Osteoblast (primary cell): ENCODE measurements at regions not wholly inside any gene's neighbourhood (a gene's known extent, or its start where the extent isn't known, plus 50 kb on each side); places are given as distances from the start of the nearest gene placed in this dataset.

Experiments used
- DNase-seq: peaks from one replicate; pipeline ENCODE4 v3.0.0; 2011; ENCODE audit warnings: low spot score, mixed read lengths; ENCODE audit not compliant: insufficient read length; ENCODE audit errors: missing footprints
- H2AFZ ChIP-seq: 2 replicates; pipeline ENCODE4 v1.6.0; 2011; ENCODE audit warnings: mild to moderate bottlenecking, low read length
- H3K27ac ChIP-seq: 2 replicates; pipeline ENCODE4 v1.5.1; 2011; ENCODE audit warnings: mild to moderate bottlenecking, low read depth, low read length, moderate library complexity
- H3K27me3 ChIP-seq: 2 replicates; pipeline ENCODE4 v1.6.0; 2012; ENCODE audit warnings: mild to moderate bottlenecking, control low read depth, inconsistent platforms, low read length, moderate library complexity; ENCODE audit not compliant: insufficient read depth
- H3K36me3 ChIP-seq: 2 replicates; pipeline ENCODE4 v1.5.1; 2011; ENCODE audit warnings: mild to moderate bottlenecking, low read length, control low read depth, moderate library complexity; ENCODE audit not compliant: insufficient read depth
- H3K4me1 ChIP-seq: 2 replicates; pipeline ENCODE4 v1.5.1; 2011; ENCODE audit warnings: mild to moderate bottlenecking, low read length, control low read depth, moderate library complexity; ENCODE audit not compliant: insufficient read depth
- H3K4me2 ChIP-seq: 2 replicates; pipeline ENCODE4 v1.6.0; 2011; ENCODE audit warnings: mild to moderate bottlenecking, low read length; ENCODE audit not compliant: insufficient read depth
- H3K4me3 ChIP-seq: fragments of 200-600 bp; sonication (generic); 3 replicates; pipeline ENCODE4 v1.5.1; 2012; ENCODE audit warnings: mild to moderate bottlenecking, low read length, inconsistent platforms; ENCODE audit not compliant: insufficient read depth
- H3K79me2 ChIP-seq: 2 replicates; pipeline ENCODE4 v1.6.0; 2012; ENCODE audit warnings: mild to moderate bottlenecking, low read length, control low read depth, inconsistent platforms; ENCODE audit not compliant: insufficient read depth
- H3K9me3 ChIP-seq: 2 replicates; pipeline ENCODE4 v1.5.1; 2011; ENCODE audit warnings: low read depth, low read length, control low read depth
- H4K20me1 ChIP-seq: 2 replicates; pipeline ENCODE4 v1.6.0; 2012; ENCODE audit warnings: mild to moderate bottlenecking, low read length, control low read depth; ENCODE audit not compliant: insufficient read depth
- TF ChIP-seq, protein P1 (sequence below): IDR thresholded peaks from 2 replicates; pipeline ENCODE4 v1.5.1; 2011; ENCODE audit warnings: mild to moderate bottlenecking, low read depth, low read length, moderate library complexity; ENCODE audit errors: extremely low read depth

DNA sequence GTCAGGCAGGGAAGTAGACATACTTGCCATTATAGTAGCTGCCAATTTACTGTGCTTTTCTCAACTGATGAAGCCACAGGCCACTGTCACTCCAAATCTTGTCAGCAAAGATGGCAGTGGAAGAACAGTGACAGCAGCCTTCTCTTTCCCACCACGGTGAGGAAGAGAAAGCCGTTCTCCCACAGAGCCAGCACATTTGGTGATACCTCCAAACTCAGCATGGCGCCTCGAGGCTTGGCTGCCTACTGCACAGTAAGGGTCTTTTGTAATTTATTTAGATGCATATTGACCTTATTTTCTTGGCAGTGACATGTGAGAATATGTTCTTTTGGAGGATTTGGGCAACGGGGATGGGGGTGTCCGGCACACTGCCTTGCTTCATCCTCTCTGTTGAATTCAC, 117.2 kb upstream of the CDH20 start:
- H3K4me1 ChIP-seq: no peaks in the 10 kb centered on the region
- H3K4me3 ChIP-seq: no peak overlapping the region
- TF ChIP-seq, protein P1, sequence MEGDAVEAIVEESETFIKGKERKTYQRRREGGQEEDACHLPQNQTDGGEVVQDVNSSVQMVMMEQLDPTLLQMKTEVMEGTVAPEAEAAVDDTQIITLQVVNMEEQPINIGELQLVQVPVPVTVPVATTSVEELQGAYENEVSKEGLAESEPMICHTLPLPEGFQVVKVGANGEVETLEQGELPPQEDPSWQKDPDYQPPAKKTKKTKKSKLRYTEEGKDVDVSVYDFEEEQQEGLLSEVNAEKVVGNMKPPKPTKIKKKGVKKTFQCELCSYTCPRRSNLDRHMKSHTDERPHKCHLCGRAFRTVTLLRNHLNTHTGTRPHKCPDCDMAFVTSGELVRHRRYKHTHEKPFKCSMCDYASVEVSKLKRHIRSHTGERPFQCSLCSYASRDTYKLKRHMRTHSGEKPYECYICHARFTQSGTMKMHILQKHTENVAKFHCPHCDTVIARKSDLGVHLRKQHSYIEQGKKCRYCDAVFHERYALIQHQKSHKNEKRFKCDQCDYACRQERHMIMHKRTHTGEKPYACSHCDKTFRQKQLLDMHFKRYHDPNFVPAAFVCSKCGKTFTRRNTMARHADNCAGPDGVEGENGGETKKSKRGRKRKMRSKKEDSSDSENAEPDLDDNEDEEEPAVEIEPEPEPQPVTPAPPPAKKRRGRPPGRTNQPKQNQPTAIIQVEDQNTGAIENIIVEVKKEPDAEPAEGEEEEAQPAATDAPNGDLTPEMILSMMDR: no peak
- no peaks in the 10 kb centered on the region for H3K27me3 ChIP-seq
- H2AFZ ChIP-seq: no peak overlapping the region
- no peaks in the 10 kb centered on the region for H3K36me3 ChIP-seq
- no peak overlapping the region for H3K27ac ChIP-seq
- no peaks in the 10 kb centered on the region for H4K20me1 ChIP-seq
- no peak overlapping the region for H3K4me2 ChIP-seq
- H3K9me3 ChIP-seq: peaks cover 3% of the 10 kb centered on the region
- DNase-seq: no peak
- no peaks in the 10 kb centered on the region for H3K79me2 ChIP-seq

DNA sequence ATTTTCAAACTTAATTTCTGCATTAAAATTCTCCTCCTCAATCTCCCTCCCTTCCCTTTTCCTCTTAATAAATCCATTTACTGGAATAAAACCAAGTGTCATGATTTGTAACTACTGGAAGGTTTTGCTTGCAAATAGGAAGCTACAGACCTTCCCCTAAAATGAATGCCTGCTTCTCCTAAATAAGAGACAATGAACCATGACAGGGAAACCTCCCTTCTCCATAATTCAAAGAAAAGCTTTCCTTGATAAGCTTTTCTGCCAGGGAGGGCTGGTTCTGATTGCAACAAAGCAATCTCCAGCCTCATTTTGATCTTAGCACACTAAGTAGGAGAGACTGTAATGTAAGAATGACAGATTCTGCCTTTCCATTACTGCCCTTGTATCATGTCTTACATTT, 111.0 kb upstream of the CDH20 start:
- H2AFZ ChIP-seq: no peak overlapping the region
- TF ChIP-seq, protein P1: no peak
- no peaks in the 10 kb centered on the region for H3K79me2 ChIP-seq
- peaks cover 2% of the 10 kb centered on the region for H3K9me3 ChIP-seq
- no peaks in the 10 kb centered on the region for H4K20me1 ChIP-seq
- no peaks in the 10 kb centered on the region for H3K36me3 ChIP-seq
- no peaks in the 10 kb centered on the region for H3K4me1 ChIP-seq
- no peak for DNase-seq
- no peak overlapping the region for H3K4me2 ChIP-seq
- H3K27me3 ChIP-seq: no peaks in the 10 kb centered on the region
- H3K4me3 ChIP-seq: no peak overlapping the region
- no peak overlapping the region for H3K27ac ChIP-seq

DNA sequence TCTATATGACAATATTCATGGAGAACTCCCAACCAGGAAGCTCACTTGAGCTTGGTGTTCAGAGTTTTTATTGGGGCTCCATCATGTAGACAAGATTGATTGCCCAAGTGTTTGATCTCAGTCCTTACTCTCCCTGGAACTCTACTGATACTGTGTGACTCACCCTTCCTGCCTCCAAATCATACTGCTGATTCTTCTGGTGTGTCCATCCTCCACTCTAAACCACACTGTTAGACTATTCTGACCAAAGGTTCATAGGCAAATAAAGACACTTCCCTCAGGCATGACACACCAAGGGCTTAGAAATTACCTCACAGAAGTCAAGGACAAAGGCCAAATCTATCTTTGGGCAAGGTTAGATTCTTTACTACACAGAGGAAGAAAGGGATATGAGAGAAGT, 107.9 kb upstream of the CDH20 start:
- no peaks in the 10 kb centered on the region for H3K79me2 ChIP-seq
- H2AFZ ChIP-seq: no peak overlapping the region
- peaks cover 2% of the 10 kb centered on the region for H3K9me3 ChIP-seq
- H4K20me1 ChIP-seq: no peaks in the 10 kb centered on the region
- no peak overlapping the region for H3K27ac ChIP-seq
- no peaks in the 10 kb centered on the region for H3K27me3 ChIP-seq
- DNase-seq: no peak
- no peak overlapping the region for H3K4me3 ChIP-seq
- no peaks in the 10 kb centered on the region for H3K4me1 ChIP-seq
- H3K4me2 ChIP-seq: no peak overlapping the region
- TF ChIP-seq, protein P1: no peak
- H3K36me3 ChIP-seq: no peaks in the 10 kb centered on the region

DNA sequence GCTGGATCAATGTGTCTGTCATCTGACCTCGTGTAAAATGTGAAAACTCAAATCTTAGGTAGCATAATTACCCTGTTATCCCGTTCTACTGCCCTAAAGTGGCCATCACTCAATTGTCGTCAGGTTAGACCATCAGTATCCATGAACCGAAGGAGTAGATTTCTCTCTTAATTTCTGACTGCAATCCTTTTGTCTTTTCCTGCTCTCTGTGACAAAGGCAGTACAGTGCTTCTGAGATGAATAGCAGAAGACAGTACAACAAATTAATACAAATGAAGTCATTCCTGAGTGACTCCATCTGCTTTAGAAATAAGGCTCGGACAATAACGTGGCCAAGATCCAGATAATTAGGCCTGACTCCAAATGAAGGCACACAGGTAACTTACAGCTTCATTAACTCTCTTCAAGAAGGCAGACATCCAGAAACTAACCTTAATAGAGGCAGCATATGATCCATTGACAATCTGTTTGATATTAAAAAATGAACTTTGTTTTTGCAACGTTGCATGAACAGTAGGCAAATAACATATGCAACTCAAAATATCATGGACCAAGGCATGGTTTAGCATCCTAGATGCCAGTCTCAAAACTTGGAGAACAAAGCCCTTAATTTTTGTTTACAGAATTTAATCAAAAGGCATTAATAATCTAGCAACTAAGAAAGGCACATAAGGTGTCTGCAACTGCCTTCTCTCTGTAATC, 96.7 kb upstream of the CDH20 start:
- no peak for DNase-seq
- Histone ChIP-seq H2AFZ (no peak overlapping the region), H3K4me2 (no peak overlapping the region), H3K27me3 (no peaks in the 10 kb centered on the region), H3K4me3 (no peak overlapping the region), H3K9me3 (no peaks in the 10 kb centered on the region), H3K79me2 (no peaks in the 10 kb centered on the region), H3K27ac (no peak overlapping the region), H3K4me1 (no peaks in the 10 kb centered on the region), H4K20me1 (no peaks in the 10 kb centered on the region), H3K36me3 (no peaks in the 10 kb centered on the region)
- TF ChIP-seq, protein P1: no peak
